HG02588 (cell line): ENCODE measurements at regions not wholly inside any gene's neighbourhood (a gene's known extent, or its start where the extent isn't known, plus 50 kb on each side); places are given as distances from the start of the nearest gene placed in this dataset.

ENCODE experiments used
- ATAC-seq: cut with Tn5 transposase; IDR thresholded peaks from one replicate; pipeline ENCODE4 v1.9.1; 2021; ENCODE audit warnings: mild to moderate bottlenecking, moderate library complexity; ENCODE audit not compliant: unreplicated experiment

DNA sequence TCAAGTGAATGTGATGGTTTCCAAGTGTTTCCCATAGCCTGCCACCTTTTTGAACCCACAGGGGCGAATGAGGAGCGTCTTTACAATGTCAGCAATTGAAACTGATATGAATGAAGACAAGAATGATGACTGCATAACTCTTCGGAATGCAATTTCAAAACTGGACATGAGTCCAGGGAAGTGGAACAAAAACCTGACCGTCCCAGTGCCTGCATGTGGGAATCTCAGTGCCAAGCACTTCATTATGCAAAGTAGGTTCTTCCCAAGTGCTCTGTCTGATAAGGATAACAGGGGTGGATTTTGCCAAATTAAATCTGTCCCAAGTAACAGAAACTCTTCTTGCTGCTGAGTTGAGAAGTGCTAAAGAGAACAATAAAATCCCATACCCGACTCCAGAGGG lies 243.8 kb upstream of the ADAMTS16 start:
- ATAC-seq: no peak

DNA sequence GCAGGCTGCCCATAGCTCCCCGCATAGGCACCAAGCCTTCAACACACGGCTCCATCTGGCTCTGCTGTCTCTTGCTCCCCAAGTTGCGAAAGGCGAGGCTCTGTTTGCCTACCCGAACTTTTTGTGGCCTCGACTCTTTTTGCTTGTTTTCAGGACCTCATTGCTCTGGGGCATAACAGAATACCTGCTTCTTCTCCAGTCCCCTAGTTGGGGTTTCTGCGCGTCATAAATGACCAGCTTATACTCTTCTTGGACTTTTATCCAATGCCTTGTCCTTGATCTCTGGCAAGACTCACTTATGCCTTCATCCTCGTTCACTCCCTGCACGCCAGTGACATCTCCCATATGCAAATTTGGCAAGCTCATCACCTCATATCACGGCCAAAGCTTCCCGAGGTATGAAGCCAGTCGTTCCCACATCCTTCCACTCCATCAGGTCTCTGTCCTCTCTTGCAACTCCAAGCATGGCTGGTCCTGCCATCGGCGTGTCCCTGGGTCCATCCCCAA lies 238.8 kb upstream of the ADAMTS16 start:
- no peak for ATAC-seq

DNA sequence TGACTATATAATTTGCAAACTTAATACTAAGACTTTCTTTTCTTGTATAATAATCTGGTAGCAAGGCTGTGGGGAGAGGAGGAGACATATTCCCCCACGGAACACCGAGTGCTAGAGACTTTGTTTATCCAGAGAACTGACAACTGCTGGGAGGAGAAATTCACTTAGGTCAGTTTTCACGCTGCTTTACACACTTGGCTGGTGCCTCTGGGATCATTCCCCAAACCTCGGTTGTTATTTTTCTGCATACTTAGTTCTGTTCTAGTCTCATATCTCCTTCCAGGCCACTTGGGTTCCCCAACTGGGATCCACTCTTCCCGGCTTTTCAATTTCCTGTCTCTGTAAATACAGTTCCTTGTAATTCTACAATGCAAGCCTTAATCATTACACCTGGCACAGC lies 238.2 kb upstream of the ADAMTS16 start:
- ATAC-seq: no peak

- ATAC-seq: no peak
Observed at GRCh38 chr5:4905674-4906520, 234.2 kb upstream of the ADAMTS16 start.

DNA sequence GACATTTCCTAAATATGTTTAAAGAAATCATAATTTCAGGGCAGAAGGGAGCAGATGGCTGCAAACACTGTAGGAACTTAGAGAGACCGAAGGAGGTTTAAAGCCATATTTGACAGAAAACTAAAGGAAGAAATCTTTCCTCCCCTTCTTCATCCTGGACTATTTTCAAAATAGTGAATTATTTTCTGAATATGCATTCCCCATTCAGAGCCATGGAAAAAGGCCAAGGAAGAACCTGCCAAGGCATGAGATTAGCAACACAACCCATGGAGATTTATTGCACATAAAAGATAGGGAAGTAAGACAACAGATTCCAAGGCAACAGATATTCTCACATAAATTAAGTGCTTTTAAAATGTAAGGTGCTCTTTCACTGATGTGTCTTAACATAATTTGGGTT lies 233.3 kb upstream of the ADAMTS16 start:
- ATAC-seq: no peak

DNA sequence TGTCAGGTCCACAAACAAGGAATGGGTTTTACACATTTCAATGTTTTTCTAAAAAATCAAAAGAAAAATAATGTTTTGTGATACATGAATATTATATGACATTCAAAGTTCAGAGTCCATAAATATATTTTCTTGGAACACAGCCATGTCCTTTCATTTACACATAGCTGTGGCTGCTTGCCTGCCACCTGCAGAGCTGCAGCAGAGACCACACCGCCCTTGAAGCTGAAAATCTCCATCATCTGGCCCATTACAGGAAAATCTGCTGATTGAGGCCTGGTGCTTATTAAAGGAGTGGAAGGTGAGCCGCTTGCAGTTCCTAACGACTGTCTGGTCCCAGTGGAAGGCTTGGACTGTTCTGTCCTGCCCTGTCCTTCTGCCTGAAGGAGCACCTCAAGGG lies 232.6 kb upstream of the ADAMTS16 start:
- ATAC-seq: no peak

- ATAC-seq: no peak
Observed at GRCh38 chr5:4909086-4909485, 231.0 kb upstream of the ADAMTS16 start.

DNA sequence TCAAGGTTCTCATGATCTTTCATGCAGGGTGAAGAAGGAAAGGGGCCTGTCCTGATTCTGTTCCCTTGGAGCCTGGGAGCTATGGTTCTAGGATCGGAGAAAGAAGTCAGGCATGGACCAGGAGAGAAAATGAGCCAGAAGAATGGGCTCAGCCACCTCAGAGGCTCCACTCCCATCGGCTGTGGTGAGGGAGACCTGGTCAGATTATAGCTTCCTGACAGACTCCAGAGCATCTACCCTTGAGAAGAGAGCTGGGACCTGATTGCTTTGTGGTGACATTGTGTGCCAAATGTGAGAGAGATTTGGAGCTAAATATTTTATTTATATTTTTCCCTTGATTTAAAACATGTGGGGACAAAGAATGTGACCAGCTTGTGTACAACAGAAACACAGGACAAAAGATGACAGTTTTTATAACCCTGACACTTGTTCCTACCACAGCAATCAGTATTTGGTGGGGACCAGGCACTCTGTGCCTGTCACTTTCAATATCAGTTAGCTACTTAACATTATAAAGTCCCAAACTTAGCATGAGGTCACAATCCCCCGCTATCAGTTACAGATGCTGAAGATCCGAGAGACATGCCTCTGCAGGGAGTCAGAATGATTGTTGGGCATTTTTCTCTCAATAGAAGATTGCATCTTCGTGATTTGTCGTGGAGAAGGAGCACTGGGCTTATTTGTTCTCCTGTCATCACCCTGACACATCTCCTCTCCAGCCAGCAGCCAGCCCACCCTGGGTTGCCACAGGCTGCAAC lies 228.3 kb upstream of the ADAMTS16 start:
- no peak for ATAC-seq

GRCh38 chr5:4921929-4922328 lies 218.2 kb upstream of the ADAMTS16 start:
- no peak for ATAC-seq

GRCh38 chr5:4924577-4924976 lies 215.6 kb upstream of the ADAMTS16 start:
- no peak for ATAC-seq

- no peak for ATAC-seq
Observed at GRCh38 chr5:4927097-4927496, 213.0 kb upstream of the ADAMTS16 start.

DNA sequence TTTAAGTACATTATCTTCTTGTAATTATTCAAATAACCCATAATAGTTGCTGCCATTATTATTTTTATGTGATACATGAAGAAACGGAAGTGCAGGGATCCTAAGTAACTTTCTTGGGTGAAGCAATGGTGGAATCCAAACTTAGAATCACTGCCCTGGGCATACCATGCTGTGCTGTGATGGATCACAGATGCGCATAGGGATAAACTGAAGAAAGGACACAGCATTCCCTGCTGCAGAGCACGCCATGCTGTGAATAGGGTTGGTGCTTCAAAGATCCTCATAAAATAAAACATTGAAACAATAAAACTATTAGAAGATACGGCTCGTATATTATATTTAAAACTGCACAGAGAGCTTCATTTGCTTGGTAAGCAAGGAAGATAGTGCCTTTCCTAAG lies 211.7 kb upstream of the ADAMTS16 start:
- ATAC-seq: no peak

DNA sequence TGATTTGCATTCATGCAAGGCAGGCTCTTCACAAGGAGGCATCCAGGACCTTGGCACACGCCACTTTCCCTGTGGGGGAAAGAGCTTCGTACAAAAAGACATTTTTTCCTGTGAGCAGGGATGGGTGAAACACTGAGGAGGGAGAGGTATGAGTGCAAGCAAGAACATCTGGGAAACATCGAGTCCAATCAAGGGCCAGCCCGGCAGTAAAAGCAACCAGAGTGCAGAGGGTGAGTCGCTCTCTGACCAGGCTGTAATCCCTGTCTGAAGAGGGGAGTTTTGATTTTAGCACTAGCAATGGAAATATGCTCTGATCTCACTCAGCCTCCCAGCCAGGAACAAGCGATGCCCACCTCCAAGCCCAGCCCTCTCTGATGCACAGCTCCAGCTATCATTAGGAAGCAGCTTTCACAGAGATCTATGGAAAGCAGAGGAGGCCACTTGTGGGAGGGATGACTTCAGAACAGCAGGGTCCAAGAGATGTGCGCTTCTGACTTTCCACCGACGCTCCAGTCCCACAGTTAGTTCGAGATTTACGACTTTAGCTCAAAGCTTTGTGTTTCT lies 211.0 kb upstream of the ADAMTS16 start:
- ATAC-seq: no peak

DNA sequence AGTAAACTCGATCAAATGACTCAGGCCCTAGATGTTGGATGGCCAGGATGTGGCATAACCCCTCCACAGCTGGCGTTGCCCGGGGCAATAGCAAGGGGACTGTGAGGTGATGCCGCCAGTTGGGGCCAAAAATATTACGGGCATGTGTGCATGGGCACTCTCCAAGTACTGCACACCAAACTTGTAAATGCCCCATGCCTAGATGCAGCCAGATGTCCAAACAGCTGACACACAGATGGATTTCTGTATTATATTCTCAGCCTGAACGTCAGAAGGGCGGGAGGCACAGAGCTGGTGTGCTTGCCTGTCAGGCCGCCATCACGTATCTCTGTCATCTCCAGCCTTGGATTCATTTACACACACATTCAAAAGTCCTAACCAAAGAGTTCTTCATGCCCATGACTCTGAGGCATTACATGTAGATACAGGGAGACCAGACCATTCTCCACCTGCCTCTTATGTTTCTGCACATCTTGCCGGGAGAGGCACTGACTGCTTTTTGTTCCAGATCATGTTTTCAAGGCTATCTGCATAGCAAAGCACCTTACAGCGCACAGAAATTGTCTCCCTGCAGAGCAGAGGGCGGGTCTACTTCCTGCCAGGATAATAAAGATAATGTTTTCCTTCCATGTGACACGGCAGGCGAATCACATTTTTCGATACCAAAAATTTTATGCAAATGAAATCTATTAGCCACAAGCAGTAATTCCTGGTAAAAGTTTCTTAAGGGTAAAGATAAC lies 200.9 kb upstream of the ADAMTS16 start:
- ATAC-seq: no peak

- ATAC-seq: no peak
Observed at GRCh38 chr5:4941161-4941560, 199.0 kb upstream of the ADAMTS16 start.

DNA sequence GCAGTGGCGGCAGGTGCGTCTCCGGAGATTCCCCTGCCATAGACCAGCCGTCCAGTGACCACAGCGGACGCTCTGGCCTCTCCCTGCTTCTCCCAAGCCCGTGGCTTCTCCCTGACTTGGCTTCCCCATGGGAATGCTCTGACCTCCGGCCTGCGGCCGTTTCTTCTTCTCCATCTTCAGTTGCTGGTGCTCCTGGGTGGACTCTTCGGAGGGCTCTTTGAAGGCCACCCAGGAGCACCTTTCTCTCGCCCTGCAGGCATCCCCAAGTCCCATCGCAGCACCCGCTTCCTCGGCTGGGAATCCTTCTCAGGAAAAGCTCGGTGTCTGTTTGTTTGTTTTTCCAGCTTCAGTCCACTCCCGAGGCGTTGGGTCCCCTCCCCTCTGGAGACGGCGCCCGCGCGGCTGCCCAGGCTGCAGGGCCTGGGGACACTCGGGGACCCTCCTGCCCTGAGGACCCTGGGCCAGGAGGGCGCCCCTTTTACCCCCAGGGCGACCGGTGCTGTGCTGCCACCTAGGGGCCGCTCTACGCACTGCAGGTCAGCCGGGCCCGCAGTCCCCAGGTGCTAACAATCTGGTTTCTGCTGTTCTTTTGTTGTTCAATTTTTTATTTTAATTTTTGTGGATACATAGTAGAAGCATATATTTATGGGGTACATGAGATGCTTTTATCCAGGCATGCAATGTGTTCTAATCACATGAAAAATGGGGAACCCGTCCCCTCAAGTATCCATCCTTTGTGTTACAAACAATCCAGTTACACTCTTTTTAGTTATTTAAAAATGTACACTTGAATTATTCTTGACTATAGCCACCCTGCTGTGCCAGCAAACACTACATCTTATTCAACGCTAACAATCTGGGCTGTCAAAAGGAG lies 197.9 kb upstream of the ADAMTS16 start:
- no peak for ATAC-seq

DNA sequence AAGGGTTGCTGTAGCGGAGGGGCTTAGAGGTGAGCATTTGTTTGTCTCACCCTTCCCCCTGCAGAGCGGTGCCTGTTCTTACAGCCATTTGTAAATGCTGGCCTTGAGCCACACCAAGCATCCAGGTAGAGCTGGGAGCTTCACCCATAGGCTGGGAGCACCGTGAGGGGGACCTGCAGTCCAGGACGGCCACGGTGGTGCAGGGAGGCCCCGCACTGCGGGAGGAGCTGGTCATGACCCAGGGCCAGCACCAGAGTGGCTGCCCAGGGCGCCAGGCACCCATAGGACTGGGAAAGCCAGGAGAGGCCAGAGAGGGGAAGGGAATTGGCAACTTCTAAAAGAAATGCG lies 197.3 kb upstream of the ADAMTS16 start:
- no peak for ATAC-seq

GRCh38 chr5:4945296-4945695 lies 194.8 kb upstream of the ADAMTS16 start:
- no peak for ATAC-seq

GRCh38 chr5:4947106-4947505 lies 193.0 kb upstream of the ADAMTS16 start:
- ATAC-seq: no peak

DNA sequence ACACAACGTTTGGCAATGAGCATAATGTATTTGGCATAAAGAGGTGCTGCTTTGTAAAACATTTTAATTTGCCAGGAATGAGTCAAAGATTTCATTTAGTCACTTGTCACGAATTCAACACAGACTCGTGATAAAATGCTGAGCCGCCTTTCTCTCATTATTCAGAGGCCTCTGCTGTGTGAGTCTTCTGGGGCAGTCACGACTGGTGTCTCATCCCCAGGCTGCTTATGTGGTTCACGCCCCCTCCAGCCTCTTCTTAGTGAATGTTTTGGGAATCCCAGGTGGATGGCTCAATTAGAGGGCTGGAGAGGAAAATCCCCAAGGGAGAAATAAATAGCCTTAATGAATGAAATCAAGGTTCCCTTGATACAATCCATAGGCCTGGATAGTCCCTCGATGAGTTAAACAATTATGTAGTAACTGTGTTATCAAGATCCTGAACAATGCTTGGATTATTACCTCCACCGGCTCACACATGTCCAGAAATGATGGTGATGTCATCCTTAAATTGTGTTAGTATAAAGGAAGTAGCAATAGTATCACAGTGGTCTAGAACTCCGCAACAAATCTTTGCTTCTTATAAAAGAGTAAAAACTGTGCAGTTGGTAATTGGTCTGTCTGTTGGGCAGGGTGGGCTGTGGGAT lies 192.1 kb upstream of the ADAMTS16 start:
- ATAC-seq: no peak
